DND-41 (cell line): ENCODE measurements at regions not wholly inside any gene's neighbourhood (a gene's known extent, or its start where the extent isn't known, plus 50 kb on each side); places are given as distances from the start of the nearest gene placed in this dataset.
"Not testable (repeated sequence)": the region's sequence is repeated elsewhere in the genome, so short reads cannot be mapped to it uniquely, and the experiment has no call there.

Source experiments
- ATAC-seq: fragments of 200-7000 bp; cut with Tn5 transposase; 3 replicates; pipeline ENCODE4 v1.9.1; 2021; ENCODE audit warnings: low read depth; ENCODE audit not compliant: insufficient read depth
- DNase-seq: peaks from one replicate; pipeline ENCODE4 v3.0.0-alpha.2; 2020
- H2AFZ ChIP-seq: 2 replicates; pipeline ENCODE4 v1.6.0; 2012; ENCODE audit warnings: low read depth, low read length
- H3K27ac ChIP-seq: 2 replicates; pipeline ENCODE4 v1.5.1; 2012; ENCODE audit warnings: low read length, inconsistent platforms
- H3K27me3 ChIP-seq: fragments of 200-600 bp; sonication (generic); 2 replicates; pipeline ENCODE4 v1.6.0; 2012; ENCODE audit warnings: low read length, mild to moderate bottlenecking, inconsistent platforms; ENCODE audit not compliant: insufficient read depth, poor library complexity
- H3K36me3 ChIP-seq: 2 replicates; pipeline ENCODE4 v1.5.1; 2012; ENCODE audit warnings: low read length, inconsistent platforms; ENCODE audit not compliant: insufficient read depth
- H3K4me1 ChIP-seq: 2 replicates; pipeline ENCODE4 v1.5.1; 2012; ENCODE audit warnings: mild to moderate bottlenecking, low read length; ENCODE audit not compliant: insufficient read depth
- H3K4me2 ChIP-seq: 2 replicates; pipeline ENCODE4 v1.6.0; 2012; ENCODE audit warnings: mild to moderate bottlenecking, moderate library complexity, low read length, inconsistent platforms; ENCODE audit not compliant: insufficient read depth
- H3K4me3 ChIP-seq, 2 experiments: fragments of 200-600 bp in 1 of 2; shearing (Covaris generic) in 1 of 2; 2 replicates each; pipeline ENCODE4 v1.5.1; 2012 to 2016; ENCODE audit warnings: inconsistent platforms in 2 of 2, low read length in 2 of 2, mild to moderate bottlenecking in 2 of 2, low read depth in 1 of 2, moderate library complexity in 1 of 2
- H3K79me2 ChIP-seq: 2 replicates; pipeline ENCODE4 v1.6.0; 2012; ENCODE audit warnings: low read length, inconsistent platforms; ENCODE audit not compliant: insufficient read depth
- H3K9ac ChIP-seq: 2 replicates; pipeline ENCODE4 v1.6.0; 2012; ENCODE audit warnings: low read depth, mild to moderate bottlenecking, inconsistent platforms, low read length, moderate library complexity
- H3K9me3 ChIP-seq: 2 replicates; pipeline ENCODE4 v1.5.1; 2012; ENCODE audit warnings: low read length, moderate library complexity, mild to moderate bottlenecking, inconsistent platforms; ENCODE audit not compliant: insufficient read depth, severe bottlenecking
- H4K20me1 ChIP-seq: 2 replicates; pipeline ENCODE4 v1.6.0; 2012; ENCODE audit warnings: low read length; ENCODE audit not compliant: insufficient read depth
- EZH2 ChIP-seq: IDR thresholded peaks from 3 replicates; pipeline ENCODE4 v1.6.1; 2012; ENCODE audit warnings: borderline replicate concordance, low read depth, mild to moderate bottlenecking, moderate library complexity, low read length, inconsistent platforms; ENCODE audit not compliant: severe bottlenecking
- TF ChIP-seq, protein P1 (sequence below): IDR thresholded peaks from 2 replicates; pipeline ENCODE4 v1.5.1; 2012; ENCODE audit warnings: borderline replicate concordance, low read length, moderate library complexity, mild to moderate bottlenecking; ENCODE audit not compliant: poor library complexity, severe bottlenecking; ENCODE audit errors: extremely low read depth

DNA sequence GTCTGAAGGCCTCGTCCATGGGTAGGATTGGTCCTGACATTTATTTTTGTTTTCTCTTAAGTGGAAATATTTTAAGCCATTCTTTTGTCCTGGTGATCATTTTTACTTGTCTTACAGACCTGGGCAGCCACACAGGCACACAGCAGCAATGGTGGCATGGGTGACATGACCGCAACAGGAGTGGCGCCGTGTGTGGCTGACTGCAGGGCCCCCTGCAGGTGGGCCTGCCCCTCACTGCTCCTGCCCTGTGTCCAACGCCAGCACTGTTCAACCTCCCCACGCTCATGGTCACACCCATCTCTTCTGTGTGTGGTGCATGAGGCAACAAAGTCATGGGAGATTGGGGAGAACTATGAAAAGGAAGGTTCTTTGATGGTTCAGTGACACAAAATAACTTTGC is 151.9 kb downstream of the MYLK4 start:
- peaks cover 2% of the 10 kb centered on the region; the same call in 1 of the 2 replicates for H3K4me1 ChIP-seq
- TF ChIP-seq, protein P1, sequence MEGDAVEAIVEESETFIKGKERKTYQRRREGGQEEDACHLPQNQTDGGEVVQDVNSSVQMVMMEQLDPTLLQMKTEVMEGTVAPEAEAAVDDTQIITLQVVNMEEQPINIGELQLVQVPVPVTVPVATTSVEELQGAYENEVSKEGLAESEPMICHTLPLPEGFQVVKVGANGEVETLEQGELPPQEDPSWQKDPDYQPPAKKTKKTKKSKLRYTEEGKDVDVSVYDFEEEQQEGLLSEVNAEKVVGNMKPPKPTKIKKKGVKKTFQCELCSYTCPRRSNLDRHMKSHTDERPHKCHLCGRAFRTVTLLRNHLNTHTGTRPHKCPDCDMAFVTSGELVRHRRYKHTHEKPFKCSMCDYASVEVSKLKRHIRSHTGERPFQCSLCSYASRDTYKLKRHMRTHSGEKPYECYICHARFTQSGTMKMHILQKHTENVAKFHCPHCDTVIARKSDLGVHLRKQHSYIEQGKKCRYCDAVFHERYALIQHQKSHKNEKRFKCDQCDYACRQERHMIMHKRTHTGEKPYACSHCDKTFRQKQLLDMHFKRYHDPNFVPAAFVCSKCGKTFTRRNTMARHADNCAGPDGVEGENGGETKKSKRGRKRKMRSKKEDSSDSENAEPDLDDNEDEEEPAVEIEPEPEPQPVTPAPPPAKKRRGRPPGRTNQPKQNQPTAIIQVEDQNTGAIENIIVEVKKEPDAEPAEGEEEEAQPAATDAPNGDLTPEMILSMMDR: no peak
- TF ChIP-seq EZH2: no peak
- H3K4me3 ChIP-seq: no peak overlapping the region
- H3K4me2 ChIP-seq: no peak overlapping the region
- no peaks in the 10 kb centered on the region for H4K20me1 ChIP-seq
- ATAC-seq (no peak), DNase-seq (no peak)
- peaks cover 5% of the 10 kb centered on the region for H3K27me3 ChIP-seq
- no peak overlapping the region for H3K27ac ChIP-seq
- no peaks in the 10 kb centered on the region for H3K9me3 ChIP-seq
- H2AFZ ChIP-seq: no peak overlapping the region
- H3K36me3 ChIP-seq: no peaks in the 10 kb centered on the region
- no peak overlapping the region for H3K9ac ChIP-seq
- no peaks in the 10 kb centered on the region for H3K79me2 ChIP-seq

DNA sequence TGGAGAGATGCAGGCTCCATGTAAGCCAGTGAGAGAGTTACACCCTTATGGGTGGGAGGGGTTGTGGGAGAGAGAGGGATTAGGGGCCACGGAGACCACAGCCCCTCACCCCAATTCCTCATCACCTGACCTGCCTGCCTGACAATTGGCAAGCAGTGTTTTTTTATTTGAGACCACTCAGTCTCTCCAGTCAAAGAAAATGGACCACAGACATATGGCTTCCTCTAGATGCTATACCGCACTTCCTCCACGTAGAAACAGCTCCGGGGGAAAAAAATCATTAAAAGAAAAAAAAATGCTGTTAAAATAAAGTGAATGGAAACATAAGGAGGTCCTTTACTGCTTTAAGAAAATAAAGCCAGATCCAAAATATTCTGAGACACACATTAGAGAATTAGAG is 152.7 kb downstream of the MYLK4 start:
- Histone ChIP-seq H3K27ac (no peak overlapping the region), H3K4me1 (peaks cover 2% of the 10 kb centered on the region; the same call in 1 of the 2 replicates), H3K9me3 (no peaks in the 10 kb centered on the region), H3K4me2 (no peak overlapping the region), H2AFZ (no peak overlapping the region), H3K79me2 (no peaks in the 10 kb centered on the region), H4K20me1 (no peaks in the 10 kb centered on the region), H3K9ac (no peak overlapping the region), H3K27me3 (peaks cover 5% of the 10 kb centered on the region), H3K36me3 (no peaks in the 10 kb centered on the region), H3K4me3 (no peak overlapping the region)
- DNase-seq (no peak), ATAC-seq (peak; percentile 40; the same call in 1 of the 3 replicates)
- TF ChIP-seq, protein P1: no peak
- no peak for TF ChIP-seq EZH2

DNA sequence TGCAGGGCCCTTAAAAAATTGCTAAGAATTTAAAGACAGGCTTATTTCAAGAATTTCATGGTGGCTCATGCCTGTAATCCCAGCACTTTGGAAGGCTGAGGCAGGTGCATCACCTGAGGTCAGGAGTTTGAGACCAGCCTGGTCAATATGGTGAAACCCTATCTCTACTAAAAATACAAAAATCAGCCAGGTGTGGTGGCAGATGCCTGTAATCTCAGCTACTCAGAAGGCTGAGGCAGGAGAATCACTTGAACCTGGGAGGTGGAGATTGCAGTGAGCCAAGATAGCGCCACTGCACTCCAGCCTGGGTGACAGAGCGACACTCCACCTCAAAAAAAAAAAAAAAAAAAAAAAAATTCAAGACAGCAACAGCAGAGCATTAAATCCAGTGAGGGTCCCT is 153.3 kb downstream of the MYLK4 start:
- H4K20me1 ChIP-seq, H3K9ac ChIP-seq: not testable (repeated sequence)

DNA sequence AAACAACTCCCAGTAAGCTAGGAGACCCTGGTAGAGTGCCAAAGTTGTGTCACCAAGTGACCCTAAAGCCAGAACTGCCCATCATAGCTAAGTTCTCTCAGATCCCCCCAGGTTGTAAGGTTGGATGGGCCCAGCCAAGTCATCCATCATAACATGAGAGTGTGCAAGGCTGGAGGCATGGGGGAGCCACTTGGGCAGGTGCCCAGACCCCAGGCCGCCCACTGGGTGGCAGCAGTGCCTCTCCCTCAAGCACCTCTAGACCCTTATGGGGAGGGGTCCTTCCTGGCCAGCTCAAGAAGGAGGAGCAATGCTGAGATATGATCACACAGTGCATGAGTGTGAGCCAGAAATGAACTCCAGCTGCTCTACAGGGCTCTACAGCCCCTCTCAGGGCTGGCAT is 154.5 kb downstream of the MYLK4 start:
- H4K20me1 ChIP-seq: no peaks in the 10 kb centered on the region
- H3K9ac ChIP-seq: no peak overlapping the region
- no peak overlapping the region for H3K4me2 ChIP-seq
- no peaks in the 10 kb centered on the region for H3K36me3 ChIP-seq
- ATAC-seq (peak; percentile 45; the same call in 2 of the 3 replicates), DNase-seq (no peak)
- no peaks in the 10 kb centered on the region for H3K9me3 ChIP-seq
- H3K79me2 ChIP-seq: no peaks in the 10 kb centered on the region
- H3K4me1 ChIP-seq: peaks cover 2% of the 10 kb centered on the region; the same call in 1 of the 2 replicates
- TF ChIP-seq, protein P1: peak; percentile 35
- no peak for TF ChIP-seq EZH2
- no peak overlapping the region for H2AFZ ChIP-seq
- no peak overlapping the region for H3K27ac ChIP-seq
- no peaks in the 10 kb centered on the region for H3K27me3 ChIP-seq
- H3K4me3 ChIP-seq: no peak overlapping the region

More for the DNA sequence above, 153.3 kb downstream of the MYLK4 start:
- not testable (repeated sequence) for H3K4me3 ChIP-seq, ATAC-seq, H3K9me3 ChIP-seq, H3K27ac ChIP-seq, H3K4me2 ChIP-seq, H2AFZ ChIP-seq, DNase-seq, H3K27me3 ChIP-seq, H3K36me3 ChIP-seq, H3K4me1 ChIP-seq, H3K79me2 ChIP-seq
